HTR-8/SVneo (cell line): ENCODE measurements at regions not wholly inside any gene's neighbourhood (a gene's known extent, or its start where the extent isn't known, plus 50 kb on each side); places are given as distances from the start of the nearest gene placed in this dataset.
A peak's percentile ranks its signal among the peaks of the same experiment; 100 is the strongest.
"Not testable (repeated sequence)": the region's sequence is repeated elsewhere in the genome, so short reads cannot be mapped to it uniquely, and the experiment has no call there.

Experiments
- DNase-seq: peaks from one replicate; pipeline ENCODE4 v3.0.0; 2011; ENCODE audit warnings: low spot score, mixed read lengths; ENCODE audit not compliant: insufficient read length
- FAIRE-seq: peaks from 2 replicates; lab custom pipeline; 2011; peaks lifted over from hg19 to GRCh38; lab: Jason Lieb, UNC

- FAIRE-seq, result no peak
- DNase-seq, result no peak
These were observed 51.6 kb upstream of the BLTP1 start for GRCh38 chr4:122100508-122100907.

- DNase-seq, result peak; percentile 52
- peak; percentile 26 for FAIRE-seq
These were observed 52.2 kb upstream of the BLTP1 start for GRCh38 chr4:122099896-122100295.

- FAIRE-seq (no peak), DNase-seq (no peak)
These were observed 60.2 kb upstream of the BLTP1 start for GRCh38 chr4:122091836-122092405.

DNA sequence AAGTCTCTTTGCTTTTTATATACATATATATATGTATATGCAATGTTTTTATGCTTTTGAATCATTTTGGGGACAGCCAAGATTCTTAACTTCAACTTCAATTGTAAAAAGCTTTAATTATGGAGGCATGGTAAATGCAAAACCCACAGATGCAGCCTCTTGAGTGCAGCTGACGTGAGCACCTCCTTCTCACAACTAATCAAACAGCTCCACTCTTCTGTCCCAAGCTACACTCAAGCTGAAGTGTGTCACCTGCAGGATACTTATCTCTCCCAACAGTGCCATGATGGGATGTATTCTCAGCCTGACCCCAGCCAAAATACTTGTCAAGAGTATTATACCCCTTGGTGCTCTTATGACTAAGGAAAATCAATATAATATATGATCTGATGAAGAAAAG, 60.7 kb upstream of the BLTP1 start:
- DNase-seq (no peak), FAIRE-seq (no peak)

DNA sequence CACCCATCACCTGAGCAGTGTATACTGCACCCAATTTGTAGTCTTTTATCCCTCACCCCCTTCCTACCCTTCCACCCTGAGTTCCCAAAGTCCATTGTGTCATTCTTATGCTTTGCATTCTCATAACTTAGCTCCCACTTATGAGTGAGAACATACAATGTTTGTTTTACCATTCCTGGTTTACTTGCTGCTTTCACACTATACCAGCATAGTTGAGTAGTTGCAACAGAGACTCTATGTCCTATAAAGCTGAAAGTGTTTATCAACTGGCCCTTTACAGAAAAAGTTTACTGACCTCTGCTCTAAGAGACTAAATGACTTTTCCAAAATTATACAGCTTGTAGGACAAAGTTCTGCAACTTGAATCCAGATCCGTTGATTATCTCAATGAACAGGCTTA, 61.1 kb upstream of the BLTP1 start:
- no peak for FAIRE-seq
- DNase-seq, result no peak

DNA sequence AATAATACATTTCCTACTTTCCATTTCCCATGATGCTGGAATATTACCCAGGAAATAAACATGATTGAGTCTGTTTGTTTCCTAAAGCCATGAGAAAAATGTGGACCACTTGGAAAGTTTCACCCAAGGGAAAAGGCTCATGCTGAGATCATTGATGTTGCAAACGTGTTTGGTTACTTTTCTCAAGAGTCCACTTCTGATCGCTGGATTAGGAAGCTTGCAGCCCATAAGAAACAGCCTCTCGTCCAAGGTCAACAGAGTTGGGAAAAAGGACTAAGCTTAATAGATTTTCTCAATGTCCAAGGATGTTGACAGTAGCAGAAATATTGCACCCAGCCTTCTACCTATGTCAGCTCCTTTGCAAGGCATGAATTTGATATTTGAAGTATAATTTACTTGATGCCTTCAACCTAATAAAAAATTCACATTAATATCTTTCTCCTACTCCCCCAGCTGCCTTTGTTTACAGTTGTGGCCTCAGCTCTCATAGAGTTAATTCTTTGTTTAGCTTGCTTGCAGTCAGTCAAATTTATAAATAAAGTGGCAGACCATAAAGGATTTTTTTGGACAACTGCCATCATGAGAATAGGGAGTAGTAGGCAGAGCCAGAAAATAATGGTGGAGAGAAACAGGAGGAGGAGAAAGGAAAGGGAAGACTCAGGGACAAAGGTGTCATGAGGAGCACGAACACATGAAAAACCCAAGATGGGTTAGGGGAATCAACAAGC, 65.6 kb upstream of the BLTP1 start:
- FAIRE-seq, result no peak
- DNase-seq, result no peak

- FAIRE-seq, result no peak
- DNase-seq, result no peak
These were observed 68.1 kb upstream of the BLTP1 start for GRCh38 chr4:122083989-122084388.

DNA sequence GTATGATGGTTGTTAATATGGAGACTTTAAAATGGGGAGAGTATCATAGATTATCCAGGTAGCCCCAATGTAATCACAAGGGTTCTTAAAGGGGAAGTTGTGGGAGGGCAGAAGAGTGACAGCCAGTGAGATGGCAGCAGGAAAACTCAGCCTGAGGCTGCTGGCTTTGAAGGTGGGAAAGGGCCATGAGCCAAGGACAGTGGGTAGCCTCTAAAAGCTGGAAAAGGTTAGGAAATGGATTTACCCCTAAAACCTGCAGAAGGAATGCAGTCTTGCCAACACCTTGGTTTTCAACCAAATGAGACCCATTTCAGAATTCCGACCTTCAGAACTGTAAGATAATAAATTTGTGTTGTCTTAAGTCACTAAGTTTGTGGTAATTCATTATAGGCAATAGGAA, 68.8 kb upstream of the BLTP1 start:
- FAIRE-seq, result no peak
- no peak for DNase-seq

GRCh38 chr4:122082661-122083060, 69.5 kb upstream of the BLTP1 start:
- FAIRE-seq (no peak), DNase-seq (no peak)

DNA sequence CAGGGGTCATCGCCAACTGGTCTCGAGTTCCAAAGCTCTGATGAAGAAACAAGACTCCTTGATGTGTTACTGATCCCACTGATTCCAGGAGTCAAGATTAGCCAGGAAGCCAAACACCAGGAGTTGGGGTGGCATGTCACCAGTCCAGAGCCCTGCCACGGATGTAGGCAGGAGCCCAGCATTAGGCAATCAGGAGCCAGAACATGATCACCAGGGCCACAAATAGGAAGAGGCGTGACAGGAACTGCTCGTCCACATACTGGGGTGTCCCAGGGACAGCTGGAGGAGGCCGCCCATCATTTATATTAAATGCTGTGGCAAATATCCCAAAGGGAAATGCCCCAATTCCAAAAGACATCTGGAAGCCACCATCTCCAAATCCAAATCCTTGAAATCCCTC, 74.5 kb upstream of the BLTP1 start:
- FAIRE-seq, result not testable (repeated sequence)

GRCh38 chr4:122076835-122077234, 75.3 kb upstream of the BLTP1 start:
- FAIRE-seq, DNase-seq: not testable (repeated sequence)

More for the DNA sequence above, 74.5 kb upstream of the BLTP1 start:
- DNase-seq, result not testable (repeated sequence)

- no peak for FAIRE-seq
- no peak for DNase-seq
These were observed 78.5 kb upstream of the BLTP1 start for GRCh38 chr4:122073615-122074014.

DNA sequence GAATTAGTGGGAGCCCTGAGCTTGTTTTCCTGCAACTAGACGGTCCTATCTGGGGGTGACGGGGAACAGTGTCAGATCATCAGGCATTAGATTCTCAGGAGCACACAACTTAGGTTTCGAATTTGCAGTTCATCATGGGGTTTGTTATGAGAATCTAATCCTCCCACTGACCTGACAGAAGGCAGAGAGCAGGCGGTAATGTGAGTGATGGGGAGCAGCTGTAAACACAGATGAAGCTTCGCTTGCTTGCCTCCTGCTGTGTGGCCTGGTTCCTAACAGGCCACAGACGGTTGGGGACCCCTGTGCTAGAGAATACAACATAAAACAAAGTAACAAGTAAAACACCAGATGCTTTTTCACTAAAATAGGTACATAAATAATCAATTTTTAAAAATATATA, 86.2 kb upstream of the BLTP1 start:
- no peak for DNase-seq
- FAIRE-seq, result no peak

DNA sequence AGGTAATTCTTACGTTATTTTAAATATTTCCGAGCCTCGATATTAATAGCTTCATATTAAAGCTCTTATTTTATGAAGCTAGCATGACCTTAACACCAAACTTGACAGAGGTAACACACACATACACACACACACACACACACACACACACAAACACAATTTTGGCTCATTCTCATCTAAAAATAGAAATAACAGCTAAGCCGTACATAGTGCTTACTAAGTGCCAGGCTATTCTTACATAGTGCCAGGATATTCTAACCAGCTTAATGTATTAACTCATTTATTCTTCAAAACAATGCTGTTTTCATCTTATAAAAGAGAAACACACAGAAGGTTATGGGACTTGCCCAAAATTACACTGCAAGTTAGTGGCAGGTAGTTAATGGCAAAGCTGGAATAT, 87.0 kb upstream of the BLTP1 start:
- FAIRE-seq, result no peak

GRCh38 chr4:122053186-122053585, 98.9 kb upstream of the BLTP1 start:
- FAIRE-seq (no peak), DNase-seq (no peak)

More for the DNA sequence above, 87.0 kb upstream of the BLTP1 start:
- no peak for DNase-seq

DNA sequence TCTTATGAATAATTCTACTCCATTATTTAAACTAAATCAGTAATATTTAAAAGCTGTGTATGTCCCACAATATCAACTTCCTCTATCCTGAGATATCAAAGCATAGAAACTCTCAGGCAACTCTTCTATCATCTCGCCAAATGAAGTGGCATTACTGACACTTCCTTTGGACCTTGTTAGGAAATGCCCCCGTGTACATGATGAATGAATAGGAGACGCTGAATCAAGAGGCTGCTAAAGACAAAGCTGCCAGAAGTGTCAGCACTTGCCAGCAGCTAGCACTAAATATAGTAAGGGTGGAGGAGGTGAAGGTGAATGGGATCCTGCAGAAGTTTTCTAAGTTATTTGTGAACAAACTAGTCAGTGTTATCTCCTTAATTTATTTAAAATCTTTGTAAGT, 99.5 kb upstream of the BLTP1 start:
- DNase-seq, result no peak
- no peak for FAIRE-seq

DNA sequence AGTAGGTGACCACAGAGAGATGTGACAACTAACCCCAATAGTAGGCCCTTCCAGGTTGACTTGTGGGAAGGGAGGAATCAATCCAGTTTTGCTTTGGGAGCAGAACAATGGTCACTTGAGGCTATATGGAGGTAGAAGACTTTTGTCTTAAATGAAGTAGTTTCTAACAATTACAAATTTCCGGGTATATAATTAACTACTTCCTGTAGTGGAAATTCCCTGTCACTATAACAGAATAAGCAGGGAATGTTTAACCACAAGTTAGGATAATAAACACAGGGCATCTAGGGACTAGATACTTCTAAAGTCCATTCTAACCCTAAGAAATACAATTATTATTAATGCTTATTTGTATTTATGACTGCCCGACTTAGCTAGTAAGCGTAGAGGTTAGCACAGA, 99.0 kb upstream of the TRPC3 start:
- DNase-seq, result no peak
- no peak for FAIRE-seq

DNA sequence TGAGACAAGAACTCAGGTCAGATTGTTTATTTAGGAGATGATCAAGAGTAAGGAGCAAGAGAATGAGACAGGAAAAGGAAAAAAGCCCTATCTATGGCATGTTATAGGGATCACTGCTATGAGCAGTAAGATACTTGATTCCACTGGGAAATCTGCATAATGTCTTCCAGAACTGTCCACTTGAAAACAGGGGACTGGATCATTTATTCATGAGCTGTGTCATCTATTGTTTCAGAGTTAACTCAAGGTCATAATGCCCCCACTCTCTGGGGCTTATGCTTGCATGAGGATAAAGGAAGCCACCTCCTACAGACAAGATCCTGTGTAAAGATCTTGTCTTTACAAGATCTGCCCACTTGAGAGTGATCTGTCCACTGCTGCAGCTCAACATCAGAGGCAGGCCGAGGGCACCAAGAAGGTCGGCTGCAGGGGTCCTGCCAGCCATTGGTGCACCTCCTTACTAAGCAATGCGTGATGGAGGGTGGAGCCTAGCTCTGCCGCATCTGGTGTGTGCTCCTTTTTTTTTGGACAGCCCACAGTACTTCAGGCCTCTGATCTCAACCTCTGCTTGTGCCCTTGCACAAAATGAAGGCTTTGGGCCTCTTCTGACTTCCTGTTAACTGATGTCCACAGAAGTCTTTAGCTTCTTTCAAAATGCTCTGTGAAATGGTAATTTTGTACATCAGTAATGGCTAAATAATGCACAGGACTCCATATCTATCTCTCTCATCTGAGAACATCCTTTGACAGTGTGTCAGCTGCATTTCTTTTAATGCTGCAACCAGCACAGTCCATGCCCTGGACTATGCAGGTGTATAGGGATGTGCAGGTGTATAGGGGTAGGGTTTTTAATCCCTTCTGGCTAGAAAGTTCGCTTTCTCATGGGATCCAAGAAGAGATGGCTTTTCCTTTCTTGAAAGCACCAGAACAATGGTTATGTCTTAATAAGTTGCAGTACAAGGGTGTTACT, 95.9 kb upstream of the TRPC3 start:
- DNase-seq (no peak), FAIRE-seq (no peak)

GRCh38 chr4:122046255-122046654, 94.4 kb upstream of the TRPC3 start:
- FAIRE-seq (no peak), DNase-seq (no peak)

GRCh38 chr4:122045533-122045932, 93.7 kb upstream of the TRPC3 start:
- FAIRE-seq (no peak), DNase-seq (peak; percentile 51)

- DNase-seq, result no peak
- no peak for FAIRE-seq
These were observed 92.6 kb upstream of the TRPC3 start for GRCh38 chr4:122044501-122044900.
